ENCODE measurements at regions not wholly inside any gene's neighbourhood (a gene's known extent, or its start where the extent isn't known, plus 50 kb on each side); places are given as distances from the start of the nearest gene placed in this dataset.

DNA sequence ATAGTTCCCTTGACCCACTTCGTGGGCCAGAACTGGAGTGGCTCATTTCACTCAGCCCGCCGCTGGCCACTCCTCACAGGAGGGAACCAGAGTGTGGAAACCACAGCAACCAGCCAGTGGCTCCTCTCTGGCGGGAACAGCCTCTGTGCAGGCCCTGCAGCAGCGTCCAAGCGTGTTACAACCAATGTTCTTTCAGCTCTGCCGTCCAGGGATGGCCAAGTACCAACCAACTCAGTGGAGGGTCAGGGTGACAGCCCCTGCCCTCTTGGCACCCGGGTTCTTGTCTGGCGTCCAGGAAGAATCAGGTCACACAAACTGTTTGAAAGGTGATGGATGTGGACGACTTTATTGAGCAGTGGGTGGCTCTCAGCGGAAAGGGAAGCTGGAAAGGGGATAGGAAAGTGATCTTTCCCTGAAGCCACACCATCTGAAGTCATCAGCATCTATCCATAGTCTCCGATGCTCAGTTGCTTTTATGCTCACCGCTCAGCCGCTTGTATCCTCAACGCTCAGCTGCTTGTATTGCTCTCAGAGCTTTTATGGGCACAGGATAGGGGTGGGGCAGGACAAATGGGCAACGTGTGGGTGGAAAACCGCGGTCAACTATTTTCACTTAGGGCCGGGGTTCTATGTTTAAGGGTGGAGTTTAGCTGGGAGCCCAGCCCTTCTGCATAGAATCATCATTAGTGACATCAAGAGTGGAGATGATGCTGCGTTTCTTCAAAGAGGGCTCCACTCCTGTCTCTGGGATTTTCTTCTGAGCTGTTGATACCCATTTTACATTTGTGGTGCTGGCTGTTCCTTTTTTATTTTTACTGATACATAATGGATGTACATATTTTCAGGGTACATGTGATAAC is 250.2 kb downstream of the RRAGC start:
- Histone ChIP-seq H3K9me3 (ENCODE audit: control insufficient read depth, low read length) (no peaks in the 10 kb centered on the region), H3K4me1 (ENCODE audit: control insufficient read depth, insufficient read depth, low read length, poor library complexity, severe bottlenecking) (no peaks in the 10 kb centered on the region), H3K36me3 (ENCODE audit: control insufficient read depth, insufficient read depth, low read length) (no peaks in the 10 kb centered on the region), H3K4me3 (ENCODE audit: extremely low read depth, insufficient read depth, low read length, poor library complexity, severe bottlenecking) (no peak overlapping the region), H3K27ac (ENCODE audit: low read depth, low read length, severe bottlenecking) (no peak overlapping the region)
- 89 to 93% methylated on average over 16 to 17 of the region's 20 CpGs for WGBS, 2 experiments (ENCODE audit: insufficient coverage in 2 of 2)

DNA sequence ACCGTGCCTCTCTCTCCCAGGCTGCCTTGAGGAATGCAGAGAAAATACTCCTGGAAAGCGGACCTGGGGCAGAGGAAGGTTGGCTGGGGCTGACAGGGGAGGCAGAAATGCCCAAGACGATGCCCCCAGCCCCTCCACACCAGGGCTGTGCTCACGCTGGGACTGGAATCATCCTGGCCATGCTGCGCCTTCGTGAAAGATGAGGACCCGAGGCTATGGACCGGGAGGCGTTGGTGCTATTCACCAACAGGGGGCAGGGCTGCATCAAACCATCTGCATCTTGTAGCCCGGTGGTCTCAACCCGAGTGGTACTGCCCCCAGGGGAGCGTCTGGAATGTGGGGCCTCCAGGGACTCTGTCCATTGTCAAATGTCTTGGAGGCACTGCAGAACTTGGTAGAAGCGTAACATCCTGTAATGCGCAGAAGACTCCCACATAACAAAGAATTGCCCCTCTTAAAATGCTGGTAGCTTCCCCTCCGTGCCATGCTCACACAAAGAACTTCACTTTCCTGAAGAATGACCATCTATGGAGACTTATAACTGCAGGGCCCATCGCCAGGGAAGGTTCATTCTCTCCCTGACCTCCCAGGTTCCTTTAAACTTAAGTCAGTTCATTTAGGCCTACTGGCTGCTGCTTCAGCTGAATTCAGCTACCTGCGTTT is 251.2 kb downstream of the RRAGC start:
- H3K9me3 ChIP-seq (ENCODE audit: control insufficient read depth, low read length), result no peaks in the 10 kb centered on the region
- 19 to 25% methylated on average over 9 to 16 of the region's 17 CpGs for WGBS, 2 experiments (ENCODE audit: insufficient coverage in 2 of 2)
- H3K36me3 ChIP-seq (ENCODE audit: control insufficient read depth, insufficient read depth, low read length), result no peaks in the 10 kb centered on the region
- no peak overlapping the region for H3K4me3 ChIP-seq (ENCODE audit: extremely low read depth, insufficient read depth, low read length, poor library complexity, severe bottlenecking)
- H3K27ac ChIP-seq (ENCODE audit: low read depth, low read length, severe bottlenecking), result no peak overlapping the region
- no peaks in the 10 kb centered on the region for H3K4me1 ChIP-seq (ENCODE audit: control insufficient read depth, insufficient read depth, low read length, poor library complexity, severe bottlenecking)

DNA sequence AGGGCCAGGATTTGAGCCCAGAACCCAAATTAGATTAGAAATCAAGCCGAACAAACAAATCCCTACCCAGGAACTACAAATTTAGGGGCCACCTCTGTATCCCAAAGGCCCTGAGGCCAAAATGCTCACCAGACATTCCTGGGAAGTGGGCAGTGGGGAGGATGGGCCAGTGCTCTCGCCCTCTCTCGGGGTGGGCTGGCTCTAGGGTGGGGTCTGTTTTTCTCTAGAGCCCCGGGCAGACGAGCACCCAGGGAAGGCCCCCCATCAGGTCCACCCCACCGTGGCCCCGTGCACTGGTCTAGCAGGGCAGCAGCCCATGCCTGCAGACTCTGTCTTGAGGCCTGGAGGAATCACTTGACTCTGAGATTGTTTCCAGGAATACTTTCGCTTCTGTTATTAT is 252.0 kb downstream of the RRAGC start:
- Histone ChIP-seq H3K36me3 (ENCODE audit: control insufficient read depth, insufficient read depth, low read length) (no peaks in the 10 kb centered on the region), H3K4me3 (ENCODE audit: extremely low read depth, insufficient read depth, low read length, poor library complexity, severe bottlenecking) (no peak overlapping the region), H3K4me1 (ENCODE audit: control insufficient read depth, insufficient read depth, low read length, poor library complexity, severe bottlenecking) (no peaks in the 10 kb centered on the region), H3K9me3 (ENCODE audit: control insufficient read depth, low read length) (no peaks in the 10 kb centered on the region), H3K27ac (ENCODE audit: low read depth, low read length, severe bottlenecking) (no peak overlapping the region)
- WGBS, 2 experiments (ENCODE audit: insufficient coverage in 2 of 2), result 78 to 83% methylated on average over 4 to 5 of the region's 8 CpGs

DNA sequence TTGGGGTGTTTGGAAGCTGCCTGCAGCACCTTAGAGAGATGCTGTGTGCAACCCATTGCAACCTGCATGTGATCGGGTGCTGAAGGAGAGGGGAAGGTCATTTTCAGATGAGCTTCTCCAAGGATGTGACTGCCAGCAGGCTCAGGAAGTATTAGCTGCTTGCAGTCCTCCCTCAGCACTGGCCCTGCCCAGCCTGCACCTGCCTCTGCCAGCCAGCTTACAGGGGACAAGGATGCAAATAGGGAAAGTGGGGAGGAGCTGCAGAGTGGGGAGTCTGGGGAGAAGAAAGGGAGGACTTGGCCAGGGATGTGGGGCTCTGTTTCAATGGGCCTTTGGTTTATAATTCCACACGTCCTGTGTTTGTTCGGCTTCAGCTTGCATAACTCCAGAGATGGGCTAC is 254.5 kb downstream of the RRAGC start:
- H3K4me1 ChIP-seq (ENCODE audit: control insufficient read depth, insufficient read depth, low read length, poor library complexity, severe bottlenecking), result no peaks in the 10 kb centered on the region
- no peak overlapping the region for H3K4me3 ChIP-seq (ENCODE audit: extremely low read depth, insufficient read depth, low read length, poor library complexity, severe bottlenecking)
- no peak overlapping the region for H3K27ac ChIP-seq (ENCODE audit: low read depth, low read length, severe bottlenecking)
- no peaks in the 10 kb centered on the region for H3K9me3 ChIP-seq (ENCODE audit: control insufficient read depth, low read length)
- 78% methylated on average over 1 to 3 of the region's 3 CpGs for WGBS, 2 experiments (ENCODE audit: insufficient coverage in 2 of 2)
- H3K36me3 ChIP-seq (ENCODE audit: control insufficient read depth, insufficient read depth, low read length), result no peaks in the 10 kb centered on the region

DNA sequence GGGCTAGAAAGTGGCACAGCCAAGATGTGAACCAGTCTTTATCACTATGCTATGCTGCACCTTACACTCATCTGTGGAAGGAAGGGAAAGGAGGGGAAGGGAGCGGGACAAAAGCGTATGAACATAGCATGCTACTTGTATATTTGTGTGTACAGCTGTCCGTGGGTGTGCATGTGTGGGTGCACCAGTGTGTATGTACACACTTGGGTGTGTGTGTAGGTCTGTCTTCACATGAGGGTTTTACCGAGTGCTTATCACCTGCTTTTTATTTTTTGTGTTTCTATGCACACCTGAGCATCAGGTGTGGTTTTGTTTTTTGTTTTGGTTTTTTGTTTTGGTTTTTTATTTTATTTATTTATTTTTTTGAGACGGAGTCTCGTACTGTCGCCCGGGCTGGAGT is 255.7 kb downstream of the RRAGC start:
- no peaks in the 10 kb centered on the region for H3K4me1 ChIP-seq (ENCODE audit: control insufficient read depth, insufficient read depth, low read length, poor library complexity, severe bottlenecking)
- 90 to 96% methylated on average over 3 to 4 of the region's 8 CpGs for WGBS, 2 experiments (ENCODE audit: insufficient coverage in 2 of 2)
- H3K4me3 ChIP-seq (ENCODE audit: extremely low read depth, insufficient read depth, low read length, poor library complexity, severe bottlenecking), result no peak overlapping the region
- H3K9me3 ChIP-seq (ENCODE audit: control insufficient read depth, low read length), result no peaks in the 10 kb centered on the region
- no peaks in the 10 kb centered on the region for H3K36me3 ChIP-seq (ENCODE audit: control insufficient read depth, insufficient read depth, low read length)
- no peak overlapping the region for H3K27ac ChIP-seq (ENCODE audit: low read depth, low read length, severe bottlenecking)

DNA sequence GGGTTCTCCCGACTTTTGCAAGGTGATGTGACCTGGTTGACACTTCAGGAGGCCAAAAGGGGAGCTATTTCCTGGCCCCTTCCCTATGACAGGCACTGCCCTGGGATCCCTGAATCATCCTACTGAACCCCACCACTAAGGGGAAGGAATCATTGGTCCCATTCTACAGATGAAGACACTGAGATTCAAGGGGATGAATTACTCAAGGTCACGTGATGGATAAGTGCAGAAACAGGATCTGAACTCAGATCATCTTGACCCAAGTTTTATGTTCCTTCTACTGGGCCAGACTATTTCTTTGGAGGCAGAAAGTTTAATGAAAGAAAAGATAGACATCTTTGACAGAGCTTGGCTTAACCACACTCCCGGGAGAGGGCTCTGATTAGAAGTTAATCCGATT is 258.7 kb downstream of the RRAGC start:
- WGBS, 2 experiments (ENCODE audit: insufficient coverage in 2 of 2), result 71 to 80% methylated on average over 2 to 3 of the region's 4 CpGs

DNA sequence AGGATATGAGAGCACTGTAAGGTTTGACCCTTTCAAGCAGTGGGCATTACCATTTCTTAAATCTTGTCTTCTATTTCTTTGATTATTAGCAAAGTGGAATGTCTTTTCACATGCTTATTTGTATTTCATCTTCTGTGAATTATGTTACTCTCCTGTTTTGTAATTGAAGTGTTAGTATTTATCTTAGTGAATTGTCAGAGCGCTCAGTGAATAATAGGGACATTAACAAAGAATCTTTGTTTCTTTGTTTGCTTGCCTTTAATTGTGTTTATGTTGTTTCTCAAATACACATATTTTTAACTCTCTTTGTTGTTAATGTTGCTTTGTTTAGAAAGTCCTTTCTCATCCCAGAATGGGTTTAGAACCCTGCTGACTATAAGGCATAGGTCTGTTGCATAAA is 259.3 kb downstream of the RRAGC start:
- Histone ChIP-seq H3K36me3 (ENCODE audit: control insufficient read depth, insufficient read depth, low read length) (no peaks in the 10 kb centered on the region), H3K4me1 (ENCODE audit: control insufficient read depth, insufficient read depth, low read length, poor library complexity, severe bottlenecking) (no peaks in the 10 kb centered on the region), H3K4me3 (ENCODE audit: extremely low read depth, insufficient read depth, low read length, poor library complexity, severe bottlenecking) (no peak overlapping the region), H3K27ac (ENCODE audit: low read depth, low read length, severe bottlenecking) (no peak overlapping the region), H3K9me3 (ENCODE audit: control insufficient read depth, low read length) (no peaks in the 10 kb centered on the region)
- WGBS, 2 experiments (ENCODE audit: insufficient coverage in 2 of 2), result no CpG with 5 or more reads among the region's 1 CpG

More for the DNA sequence above, 258.7 kb downstream of the RRAGC start:
- no peaks in the 10 kb centered on the region for H3K36me3 ChIP-seq (ENCODE audit: control insufficient read depth, insufficient read depth, low read length)
- no peaks in the 10 kb centered on the region for H3K9me3 ChIP-seq (ENCODE audit: control insufficient read depth, low read length)
- no peak overlapping the region for H3K27ac ChIP-seq (ENCODE audit: low read depth, low read length, severe bottlenecking)
- H3K4me3 ChIP-seq (ENCODE audit: extremely low read depth, insufficient read depth, low read length, poor library complexity, severe bottlenecking), result no peak overlapping the region
- H3K4me1 ChIP-seq (ENCODE audit: control insufficient read depth, insufficient read depth, low read length, poor library complexity, severe bottlenecking), result no peaks in the 10 kb centered on the region

DNA sequence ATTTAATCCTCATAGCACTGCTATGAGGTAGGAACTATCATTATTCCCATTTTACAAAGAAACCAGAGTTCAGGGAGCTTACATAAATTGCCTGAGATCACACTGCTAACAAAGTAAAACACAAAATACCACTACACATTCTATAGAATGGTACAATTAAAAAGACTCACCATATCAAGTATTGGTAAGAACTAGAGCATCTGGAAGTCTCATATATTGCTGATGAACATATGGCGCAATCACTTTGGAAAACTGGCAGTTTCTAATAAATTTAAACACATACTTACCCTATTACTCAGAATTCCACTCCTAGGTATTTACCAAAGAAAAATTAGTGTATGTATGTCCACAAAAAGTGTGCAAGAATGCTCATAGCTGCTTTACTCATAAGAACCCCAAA is 261.5 kb downstream of the RRAGC start:
- no peak overlapping the region for H3K27ac ChIP-seq (ENCODE audit: low read depth, low read length, severe bottlenecking)
- H3K36me3 ChIP-seq (ENCODE audit: control insufficient read depth, insufficient read depth, low read length), result no peaks in the 10 kb centered on the region
- no peaks in the 10 kb centered on the region for H3K4me1 ChIP-seq (ENCODE audit: control insufficient read depth, insufficient read depth, low read length, poor library complexity, severe bottlenecking)
- no peaks in the 10 kb centered on the region for H3K9me3 ChIP-seq (ENCODE audit: control insufficient read depth, low read length)
- H3K4me3 ChIP-seq (ENCODE audit: extremely low read depth, insufficient read depth, low read length, poor library complexity, severe bottlenecking), result no peak overlapping the region
- no CpG with 5 or more reads among the region's 1 CpG for WGBS, 2 experiments (ENCODE audit: insufficient coverage in 2 of 2)

DNA sequence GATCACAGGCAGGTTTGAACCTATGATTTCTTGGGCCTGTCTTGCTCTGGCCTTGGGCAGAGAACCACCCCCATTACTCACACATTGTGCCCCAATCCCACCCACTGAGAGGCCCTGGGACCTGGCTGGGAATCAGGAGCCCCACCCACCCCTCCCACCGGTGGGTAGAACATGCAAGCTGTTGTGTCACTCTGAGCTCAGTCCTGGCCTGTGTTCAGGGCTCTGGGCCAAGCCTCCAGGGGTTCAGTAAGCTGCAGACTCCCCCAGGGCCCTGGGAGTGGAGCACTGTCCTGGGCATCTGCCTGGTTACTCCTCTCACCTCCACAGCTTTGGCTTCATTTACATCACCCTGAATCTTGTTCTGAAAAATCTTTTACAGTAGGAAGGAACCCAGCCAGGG is 270.5 kb downstream of the RRAGC start:
- Histone ChIP-seq H3K36me3 (ENCODE audit: control insufficient read depth, insufficient read depth, low read length) (no peaks in the 10 kb centered on the region), H3K4me1 (ENCODE audit: control insufficient read depth, insufficient read depth, low read length, poor library complexity, severe bottlenecking) (no peaks in the 10 kb centered on the region), H3K27ac (ENCODE audit: low read depth, low read length, severe bottlenecking) (no peak overlapping the region), H3K4me3 (ENCODE audit: extremely low read depth, insufficient read depth, low read length, poor library complexity, severe bottlenecking) (no peak overlapping the region), H3K9me3 (ENCODE audit: control insufficient read depth, low read length) (no peaks in the 10 kb centered on the region)
- WGBS, 2 experiments (ENCODE audit: insufficient coverage in 2 of 2), result 40% methylated on average over 1 of the region's 1 CpG; no CpG with 5 or more reads in 1 of the 2 experiments

DNA sequence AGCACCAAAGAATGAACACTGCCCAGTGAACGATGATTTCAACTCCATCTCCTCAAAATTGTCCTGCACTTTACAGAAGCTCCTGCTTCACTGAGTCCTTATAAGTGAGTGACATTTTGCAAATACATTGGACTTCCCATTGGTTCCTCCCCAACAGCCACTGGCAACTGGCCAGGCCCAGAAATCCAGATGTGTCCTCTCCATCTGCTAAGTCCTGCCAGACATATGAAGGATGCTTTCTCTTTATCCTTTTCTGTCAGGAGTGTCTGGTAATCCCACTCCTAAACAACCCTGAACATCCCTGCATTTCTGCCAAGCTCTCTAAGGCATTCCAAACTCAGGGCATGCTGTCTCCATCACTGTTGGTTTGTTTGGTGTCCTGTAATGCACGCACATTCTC is 271.8 kb downstream of the RRAGC start:
- Histone ChIP-seq H3K27ac (ENCODE audit: low read depth, low read length, severe bottlenecking) (no peak overlapping the region), H3K4me1 (ENCODE audit: control insufficient read depth, insufficient read depth, low read length, poor library complexity, severe bottlenecking) (no peaks in the 10 kb centered on the region)
- no CpG with 5 or more reads among the region's 2 CpGs for WGBS, 2 experiments (ENCODE audit: insufficient coverage in 2 of 2)

More for the DNA sequence above, 271.8 kb downstream of the RRAGC start:
- H3K36me3 ChIP-seq (ENCODE audit: control insufficient read depth, insufficient read depth, low read length), result no peaks in the 10 kb centered on the region
- H3K4me3 ChIP-seq (ENCODE audit: extremely low read depth, insufficient read depth, low read length, poor library complexity, severe bottlenecking), result no peak overlapping the region
- H3K9me3 ChIP-seq (ENCODE audit: control insufficient read depth, low read length), result no peaks in the 10 kb centered on the region
